GM12878 (cell line): ENCODE measurements at regions not wholly inside any gene's neighbourhood (a gene's known extent, or its start where the extent isn't known, plus 50 kb on each side); places are given as distances from the start of the nearest gene placed in this dataset.

Source experiments
- ATAC-seq: fragments of 200-7000 bp; cut with Tn5 transposase; 3 replicates; pipeline ENCODE4 v1.9.1; 2020; ENCODE audit warnings: mild to moderate bottlenecking, moderate library complexity
- BruUV-seq: library from RNA; stranded (reverse); fragments of 400-500 nt; replicated peaks from 2 replicates; lab custom pipeline; 2021; lab: Mats Ljungman, UMichigan
- CTCF ChIA-PET: fragments of 300-600 bp; sonication (Branson Sonifier 250); formaldehyde crosslinking; extraction: SDS; loops from one replicate; lab custom pipeline; 2021; ENCODE audit warnings: inconsistent platforms; lab: Yijun Ruan, JAX
- POLR2A ChIA-PET: fragments of 350-600 bp; formaldehyde crosslinking; extraction: SDS; loops from one replicate; lab custom pipeline; 2021; ENCODE audit warnings: inconsistent platforms; lab: Charles Lee
- RAD21 ChIA-PET: fragments of 300-600 bp; sonication (Branson Sonifier 250); formaldehyde crosslinking; loops from one replicate; lab custom pipeline; 2023; ENCODE audit warnings: antibody characterized with exemption; ENCODE audit not compliant: unreplicated experiment; lab: Charles Lee
- SMC1A ChIA-PET: fragments of 300-600 bp; sonication (Branson Sonifier 250); formaldehyde crosslinking; loops from one replicate; lab custom pipeline; 2023; ENCODE audit not compliant: unreplicated experiment, uncharacterized antibody; lab: Charles Lee
- DNase-seq: peaks from one replicate; pipeline ENCODE4 v3.0.0-alpha.2; 2011; ENCODE audit warnings: low read depth, low spot score
- FAIRE-seq: peaks from 3 replicates; lab custom pipeline; 2011; peaks lifted over from hg19 to GRCh38; lab: Jason Lieb, UNC
- H2AFZ ChIP-seq: 2 replicates; pipeline ENCODE4 v1.6.0; 2011; ENCODE audit warnings: low read depth, low read length, control low read depth; ENCODE audit not compliant: control insufficient read depth
- H3K27ac ChIP-seq: 2 replicates; pipeline ENCODE4 v1.5.1; 2011; ENCODE audit warnings: control low read depth; ENCODE audit not compliant: control insufficient read depth, insufficient read depth
- H3K27me3 ChIP-seq, 2 experiments: replicated peaks in 1 of 2; 2 replicates each; pipeline versions ENCODE4 v1.6.0 to v1.6.1; 2011; ENCODE audit warnings: low read length in 1 of 2; ENCODE audit not compliant: control insufficient read depth in 2 of 2, insufficient read depth in 2 of 2
- H3K36me3 ChIP-seq, 2 experiments: 2 replicates each; pipeline ENCODE4 v1.5.1; 2011; ENCODE audit warnings: low read length in 1 of 2; ENCODE audit not compliant: control insufficient read depth in 2 of 2, insufficient read depth in 2 of 2
- H3K4me1 ChIP-seq: 2 replicates; pipeline ENCODE4 v1.6.1; 2011; ENCODE audit warnings: mild to moderate bottlenecking, low read length, moderate library complexity, mixed read lengths; ENCODE audit not compliant: control insufficient read depth, insufficient read depth
- H3K4me2 ChIP-seq: 2 replicates; pipeline ENCODE4 v1.6.0; 2011; ENCODE audit warnings: control low read depth; ENCODE audit not compliant: control insufficient read depth, insufficient read depth
- H3K4me3 ChIP-seq: fragments of 200-600 bp; sonication (generic); 2 replicates; pipeline ENCODE4 v1.5.1; 2016
- H3K79me2 ChIP-seq: 2 replicates; pipeline ENCODE4 v1.6.0; 2011; ENCODE audit warnings: low read length; ENCODE audit not compliant: control insufficient read depth, insufficient read depth
- H3K9ac ChIP-seq: 2 replicates; pipeline ENCODE4 v1.8.0; 2011; ENCODE audit warnings: low read length, control low read depth, mixed read lengths; ENCODE audit not compliant: control insufficient read depth, insufficient read depth
- H3K9me3 ChIP-seq: replicated peaks from 3 replicates; pipeline ENCODE4 v1.5.1; 2011; ENCODE audit warnings: mild to moderate bottlenecking, low read length; ENCODE audit not compliant: control insufficient read depth, insufficient read depth
- H4K20me1 ChIP-seq: 2 replicates; pipeline ENCODE4 v1.6.0; 2011; ENCODE audit not compliant: control insufficient read depth, insufficient read depth
- JUNB ChIP-seq: IDR thresholded peaks from 2 replicates; pipeline ENCODE4 v1.6.1; 2016; ENCODE audit warnings: antibody characterized with exemption, mild to moderate bottlenecking
- MEF2A ChIP-seq: IDR thresholded peaks from 2 replicates; pipeline ENCODE4 v1.6.1; 2011; ENCODE audit warnings: low read depth, mild to moderate bottlenecking, low read length, moderate library complexity; ENCODE audit not compliant: insufficient read depth
- PAX8 ChIP-seq: fragments of 450-650 bp; IDR thresholded peaks from 2 replicates; pipeline ENCODE4 v1.6.1; 2017; ENCODE audit warnings: mild to moderate bottlenecking, moderate library complexity
- SP1 ChIP-seq: IDR thresholded peaks from one replicate; pipeline ENCODE4 v1.6.1; 2011; ENCODE audit warnings: low read depth, low read length
- STAT1 ChIP-seq: fragments of 450-650 bp; conservative IDR thresholded peaks from 2 replicates; pipeline ENCODE4 v1.6.1; 2014; ENCODE audit warnings: antibody characterized with exemption, mild to moderate bottlenecking
- ZNF217 ChIP-seq: fragments of 450-650 bp; IDR thresholded peaks from 2 replicates; pipeline ENCODE4 v1.6.1; 2017; ENCODE audit warnings: antibody characterized with exemption, mild to moderate bottlenecking
- ZZZ3 ChIP-seq: IDR thresholded peaks from 2 replicates; pipeline ENCODE4 v1.6.1; 2011; ENCODE audit warnings: low read depth; ENCODE audit not compliant: control insufficient read depth, insufficient read length
- WGBS: methylation state at CpG from one replicate; pipeline ENCODE4 v1.1.6; 2016; ENCODE audit warnings: low lambda C conversion rate; ENCODE audit not compliant: insufficient replicate concordance, insufficient coverage; ENCODE audit errors: missing lambda C conversion rate; 5-methylcytosine and 5-hydroxymethylcytosine counted together
- in situ Hi-C: fragments of 300-500 bp; cut with MboI; formaldehyde crosslinking; loops from 9 replicates; pipeline ENCODE4 v1.14.3; 2018; ENCODE audit warnings: mixed read lengths
- intact Hi-C: fragments of 100-400 bp; cut with micrococcal nuclease; formaldehyde crosslinking; loops from one replicate; pipeline ENCODE4 v1.14.2; 2022; ENCODE audit not compliant: unreplicated experiment
- TF ChIP-seq, protein P1 (sequence below): IDR thresholded peaks from 2 replicates; pipeline ENCODE4 v1.6.1; 2011; ENCODE audit warnings: borderline replicate concordance, low read depth, mild to moderate bottlenecking, moderate library complexity, mixed read lengths, low read length; ENCODE audit not compliant: insufficient read depth; ENCODE audit errors: extremely low read length
- TF ChIP-seq, protein P2 (sequence below): IDR thresholded peaks from 2 replicates; pipeline ENCODE4 v1.6.1; 2011; ENCODE audit warnings: low read depth, low read length, improper control_type of control experiment, borderline replicate concordance
- TF ChIP-seq, protein P3 (sequence below): fragments of 450-650 bp; conservative IDR thresholded peaks from 2 replicates; pipeline ENCODE4 v1.6.1; 2017; ENCODE audit warnings: mild to moderate bottlenecking, moderate library complexity
- TF ChIP-seq, protein P4 (sequence below): IDR thresholded peaks from 2 replicates; pipeline ENCODE4 v1.6.1; 2012; ENCODE audit warnings: improper control_type of control experiment, low read depth, low read length; ENCODE audit not compliant: insufficient replicate concordance
- TF ChIP-seq, protein P5 (sequence below): fragments of 450-650 bp; IDR thresholded peaks from 2 replicates; pipeline ENCODE4 v1.6.1; 2017; ENCODE audit warnings: mild to moderate bottlenecking

DNA sequence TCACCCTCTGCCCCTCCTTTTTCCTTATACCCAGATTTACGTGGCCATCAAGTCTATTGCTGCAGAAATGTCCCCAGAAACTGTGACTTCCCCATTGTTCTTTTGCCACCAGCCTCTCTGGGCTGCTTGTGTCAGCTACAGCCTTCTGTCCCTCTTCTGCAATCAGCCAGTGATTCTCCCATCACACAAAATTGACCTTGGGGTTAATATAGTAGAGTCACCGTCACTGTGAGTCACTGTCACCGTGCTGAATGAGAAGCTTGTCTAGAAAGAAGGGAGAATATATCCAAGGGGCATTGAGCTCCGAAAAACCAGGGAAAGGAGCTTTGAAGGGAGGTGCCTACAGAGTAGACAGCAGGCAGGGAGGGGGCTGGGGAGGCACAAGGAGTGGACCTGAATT lies 290.5 kb downstream of the HAPSTR1 start:
- in situ Hi-C loops: no loop called here
- H3K27ac ChIP-seq: no peak overlapping the region
- TF ChIP-seq ZZZ3 (no peak), ZNF217 (no peak), JUNB (no peak), SP1 (no peak), PAX8 (no peak), STAT1 (no peak), MEF2A (no peak)
- TF ChIP-seq, protein P1, sequence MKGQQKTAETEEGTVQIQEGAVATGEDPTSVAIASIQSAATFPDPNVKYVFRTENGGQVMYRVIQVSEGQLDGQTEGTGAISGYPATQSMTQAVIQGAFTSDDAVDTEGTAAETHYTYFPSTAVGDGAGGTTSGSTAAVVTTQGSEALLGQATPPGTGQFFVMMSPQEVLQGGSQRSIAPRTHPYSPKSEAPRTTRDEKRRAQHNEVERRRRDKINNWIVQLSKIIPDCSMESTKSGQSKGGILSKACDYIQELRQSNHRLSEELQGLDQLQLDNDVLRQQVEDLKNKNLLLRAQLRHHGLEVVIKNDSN: no peak
- TF ChIP-seq, protein P2, sequence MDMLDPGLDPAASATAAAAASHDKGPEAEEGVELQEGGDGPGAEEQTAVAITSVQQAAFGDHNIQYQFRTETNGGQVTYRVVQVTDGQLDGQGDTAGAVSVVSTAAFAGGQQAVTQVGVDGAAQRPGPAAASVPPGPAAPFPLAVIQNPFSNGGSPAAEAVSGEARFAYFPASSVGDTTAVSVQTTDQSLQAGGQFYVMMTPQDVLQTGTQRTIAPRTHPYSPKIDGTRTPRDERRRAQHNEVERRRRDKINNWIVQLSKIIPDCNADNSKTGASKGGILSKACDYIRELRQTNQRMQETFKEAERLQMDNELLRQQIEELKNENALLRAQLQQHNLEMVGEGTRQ: no peak
- TF ChIP-seq, protein P3, sequence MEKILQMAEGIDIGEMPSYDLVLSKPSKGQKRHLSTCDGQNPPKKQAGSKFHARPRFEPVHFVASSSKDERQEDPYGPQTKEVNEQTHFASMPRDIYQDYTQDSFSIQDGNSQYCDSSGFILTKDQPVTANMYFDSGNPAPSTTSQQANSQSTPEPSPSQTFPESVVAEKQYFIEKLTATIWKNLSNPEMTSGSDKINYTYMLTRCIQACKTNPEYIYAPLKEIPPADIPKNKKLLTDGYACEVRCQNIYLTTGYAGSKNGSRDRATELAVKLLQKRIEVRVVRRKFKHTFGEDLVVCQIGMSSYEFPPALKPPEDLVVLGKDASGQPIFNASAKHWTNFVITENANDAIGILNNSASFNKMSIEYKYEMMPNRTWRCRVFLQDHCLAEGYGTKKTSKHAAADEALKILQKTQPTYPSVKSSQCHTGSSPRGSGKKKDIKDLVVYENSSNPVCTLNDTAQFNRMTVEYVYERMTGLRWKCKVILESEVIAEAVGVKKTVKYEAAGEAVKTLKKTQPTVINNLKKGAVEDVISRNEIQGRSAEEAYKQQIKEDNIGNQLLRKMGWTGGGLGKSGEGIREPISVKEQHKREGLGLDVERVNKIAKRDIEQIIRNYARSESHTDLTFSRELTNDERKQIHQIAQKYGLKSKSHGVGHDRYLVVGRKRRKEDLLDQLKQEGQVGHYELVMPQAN: no peak
- TF ChIP-seq, protein P4, sequence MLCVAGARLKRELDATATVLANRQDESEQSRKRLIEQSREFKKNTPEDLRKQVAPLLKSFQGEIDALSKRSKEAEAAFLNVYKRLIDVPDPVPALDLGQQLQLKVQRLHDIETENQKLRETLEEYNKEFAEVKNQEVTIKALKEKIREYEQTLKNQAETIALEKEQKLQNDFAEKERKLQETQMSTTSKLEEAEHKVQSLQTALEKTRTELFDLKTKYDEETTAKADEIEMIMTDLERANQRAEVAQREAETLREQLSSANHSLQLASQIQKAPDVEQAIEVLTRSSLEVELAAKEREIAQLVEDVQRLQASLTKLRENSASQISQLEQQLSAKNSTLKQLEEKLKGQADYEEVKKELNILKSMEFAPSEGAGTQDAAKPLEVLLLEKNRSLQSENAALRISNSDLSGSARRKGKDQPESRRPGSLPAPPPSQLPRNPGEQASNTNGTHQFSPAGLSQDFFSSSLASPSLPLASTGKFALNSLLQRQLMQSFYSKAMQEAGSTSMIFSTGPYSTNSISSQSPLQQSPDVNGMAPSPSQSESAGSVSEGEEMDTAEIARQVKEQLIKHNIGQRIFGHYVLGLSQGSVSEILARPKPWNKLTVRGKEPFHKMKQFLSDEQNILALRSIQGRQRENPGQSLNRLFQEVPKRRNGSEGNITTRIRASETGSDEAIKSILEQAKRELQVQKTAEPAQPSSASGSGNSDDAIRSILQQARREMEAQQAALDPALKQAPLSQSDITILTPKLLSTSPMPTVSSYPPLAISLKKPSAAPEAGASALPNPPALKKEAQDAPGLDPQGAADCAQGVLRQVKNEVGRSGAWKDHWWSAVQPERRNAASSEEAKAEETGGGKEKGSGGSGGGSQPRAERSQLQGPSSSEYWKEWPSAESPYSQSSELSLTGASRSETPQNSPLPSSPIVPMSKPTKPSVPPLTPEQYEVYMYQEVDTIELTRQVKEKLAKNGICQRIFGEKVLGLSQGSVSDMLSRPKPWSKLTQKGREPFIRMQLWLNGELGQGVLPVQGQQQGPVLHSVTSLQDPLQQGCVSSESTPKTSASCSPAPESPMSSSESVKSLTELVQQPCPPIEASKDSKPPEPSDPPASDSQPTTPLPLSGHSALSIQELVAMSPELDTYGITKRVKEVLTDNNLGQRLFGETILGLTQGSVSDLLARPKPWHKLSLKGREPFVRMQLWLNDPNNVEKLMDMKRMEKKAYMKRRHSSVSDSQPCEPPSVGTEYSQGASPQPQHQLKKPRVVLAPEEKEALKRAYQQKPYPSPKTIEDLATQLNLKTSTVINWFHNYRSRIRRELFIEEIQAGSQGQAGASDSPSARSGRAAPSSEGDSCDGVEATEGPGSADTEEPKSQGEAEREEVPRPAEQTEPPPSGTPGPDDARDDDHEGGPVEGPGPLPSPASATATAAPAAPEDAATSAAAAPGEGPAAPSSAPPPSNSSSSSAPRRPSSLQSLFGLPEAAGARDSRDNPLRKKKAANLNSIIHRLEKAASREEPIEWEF: no peak
- TF ChIP-seq, protein P5, sequence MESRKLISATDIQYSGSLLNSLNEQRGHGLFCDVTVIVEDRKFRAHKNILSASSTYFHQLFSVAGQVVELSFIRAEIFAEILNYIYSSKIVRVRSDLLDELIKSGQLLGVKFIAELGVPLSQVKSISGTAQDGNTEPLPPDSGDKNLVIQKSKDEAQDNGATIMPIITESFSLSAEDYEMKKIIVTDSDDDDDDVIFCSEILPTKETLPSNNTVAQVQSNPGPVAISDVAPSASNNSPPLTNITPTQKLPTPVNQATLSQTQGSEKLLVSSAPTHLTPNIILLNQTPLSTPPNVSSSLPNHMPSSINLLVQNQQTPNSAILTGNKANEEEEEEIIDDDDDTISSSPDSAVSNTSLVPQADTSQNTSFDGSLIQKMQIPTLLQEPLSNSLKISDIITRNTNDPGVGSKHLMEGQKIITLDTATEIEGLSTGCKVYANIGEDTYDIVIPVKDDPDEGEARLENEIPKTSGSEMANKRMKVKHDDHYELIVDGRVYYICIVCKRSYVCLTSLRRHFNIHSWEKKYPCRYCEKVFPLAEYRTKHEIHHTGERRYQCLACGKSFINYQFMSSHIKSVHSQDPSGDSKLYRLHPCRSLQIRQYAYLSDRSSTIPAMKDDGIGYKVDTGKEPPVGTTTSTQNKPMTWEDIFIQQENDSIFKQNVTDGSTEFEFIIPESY: no peak
- TF ChIP-seq, all 136 proteins: peak for 0
- no peak overlapping the region for H3K4me2 ChIP-seq
- ATAC-seq (no peak), FAIRE-seq (no peak), DNase-seq (no peak)
- no TSS peak for BruUV-seq
- CTCF ChIA-PET: no interaction called here
- RAD21 ChIA-PET: no interaction called here
- POLR2A ChIA-PET: no interaction called here
- no peaks in the 10 kb centered on the region; the same call in 2 of the 3 replicates for H3K9me3 ChIP-seq
- intact Hi-C loops: no loop called here
- no peaks in the 10 kb centered on the region for H3K36me3 ChIP-seq
- SMC1A ChIA-PET: no interaction called here
- no peak overlapping the region for H2AFZ ChIP-seq
- H4K20me1 ChIP-seq: no peaks in the 10 kb centered on the region; the same call in 1 of the 2 replicates
- no peaks in the 10 kb centered on the region for H3K27me3 ChIP-seq
- H3K79me2 ChIP-seq: no peaks in the 10 kb centered on the region
- H3K4me1 ChIP-seq: no peaks in the 10 kb centered on the region
- 2% methylated on average over 4 of the region's 4 CpGs for WGBS
- no peak overlapping the region for H3K4me3 ChIP-seq
- H3K9ac ChIP-seq: no peak overlapping the region
